DMS114 treated with DMSO at 0.1 percent for 48 hours (cell line): ENCODE measurements at regions not wholly inside any gene's neighbourhood (a gene's known extent, or its start where the extent isn't known, plus 50 kb on each side); places are given as distances from the start of the nearest gene placed in this dataset.
"Not testable (repeated sequence)": the region's sequence is repeated elsewhere in the genome, so short reads cannot be mapped to it uniquely, and the experiment has no call there.

Source experiments
- DNase-seq: peaks from one replicate; lab custom pipeline; 2025; ENCODE audit not compliant: unreplicated experiment; lab: John Stamatoyannopoulos, UW

DNA sequence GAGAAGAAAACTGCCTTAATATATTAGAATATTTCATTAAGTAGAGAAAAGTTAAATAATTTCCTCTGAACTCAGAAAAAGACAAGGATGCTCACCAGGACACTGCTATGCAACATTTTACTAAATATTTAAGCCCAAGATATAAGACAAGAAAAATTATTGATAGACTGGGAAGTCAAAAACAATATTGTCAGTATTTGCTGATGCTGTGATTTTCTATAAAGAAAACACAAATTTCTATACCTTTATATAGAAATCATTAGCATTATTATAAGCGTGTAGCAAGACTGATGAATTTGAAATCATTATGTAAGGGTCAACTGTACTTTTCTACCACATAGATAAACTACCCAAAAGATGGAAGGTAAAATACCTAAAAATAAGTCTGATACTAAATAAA, 451.0 kb downstream of the RNF144A start:
- no peak for DNase-seq

DNA sequence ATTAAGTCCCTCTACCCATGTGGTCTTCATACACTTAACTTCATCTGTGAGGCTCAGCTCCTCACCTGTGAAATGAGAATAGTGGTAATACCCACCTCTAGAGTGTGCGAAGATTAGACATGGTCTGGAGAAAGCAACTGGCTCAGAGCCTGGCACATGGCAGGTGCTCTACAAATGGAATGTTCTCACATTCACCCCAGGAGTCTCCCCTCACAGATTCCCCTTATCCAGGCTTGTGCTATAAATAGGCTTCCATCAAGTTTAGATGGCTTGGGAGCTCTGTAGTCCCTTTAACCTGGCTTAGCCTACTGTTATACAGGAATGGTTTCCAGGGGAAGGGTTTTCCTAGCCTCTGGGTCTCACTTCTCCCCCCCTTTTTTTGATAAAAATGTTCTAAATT, 455.9 kb downstream of the RNF144A start:
- no peak for DNase-seq

DNA sequence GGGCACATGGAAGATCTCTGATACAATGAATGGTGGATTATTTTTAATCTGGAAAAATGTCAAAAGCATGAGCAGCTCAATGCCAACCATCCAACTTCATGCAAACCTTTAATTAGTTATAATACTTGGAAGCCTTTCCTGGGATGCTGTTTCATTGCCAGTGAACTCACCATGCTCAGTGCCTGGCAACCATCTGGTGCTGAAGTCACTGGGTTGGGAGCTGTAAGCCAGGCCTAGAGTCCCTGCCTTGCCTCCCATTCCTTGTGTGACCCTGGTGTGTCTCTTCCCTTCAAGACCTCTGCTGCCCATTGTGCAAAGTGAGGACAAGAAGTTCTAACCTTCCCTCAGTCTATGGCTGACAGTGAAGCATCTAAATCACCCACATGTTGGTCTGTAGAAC, 458.7 kb downstream of the RNF144A start:
- no peak for DNase-seq

DNA sequence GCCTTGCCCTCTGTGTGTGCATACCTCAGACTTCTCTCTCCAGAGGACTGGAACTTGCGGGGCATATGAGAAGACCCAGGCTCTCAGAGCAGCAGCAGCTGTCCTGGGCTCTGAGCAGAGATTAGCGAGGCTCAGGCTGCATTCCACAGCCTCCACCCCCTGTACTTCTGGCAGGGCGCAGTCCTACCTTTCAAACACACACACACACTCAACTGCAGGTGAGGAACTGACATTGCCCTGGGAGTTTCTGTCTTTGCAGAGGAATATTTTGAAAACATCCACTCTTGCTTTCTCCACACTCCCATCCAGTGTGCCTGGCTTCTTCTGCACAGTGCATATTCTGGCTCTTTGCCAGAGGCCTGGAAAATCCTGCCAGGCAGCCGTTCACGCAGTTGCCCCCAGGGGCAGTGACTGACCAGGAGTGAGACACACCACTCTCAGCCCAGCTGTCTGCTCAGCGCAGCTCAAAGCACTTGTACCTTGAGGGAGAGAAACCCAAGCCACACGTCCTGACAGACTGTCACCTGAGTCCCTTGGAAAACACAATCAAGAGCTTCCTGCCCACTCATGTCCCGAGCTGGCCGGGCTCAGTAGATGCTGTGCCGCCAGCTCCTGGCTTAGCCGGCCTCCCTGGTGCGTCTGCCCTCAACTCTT, 460.8 kb downstream of the RNF144A start:
- no peak for DNase-seq

DNA sequence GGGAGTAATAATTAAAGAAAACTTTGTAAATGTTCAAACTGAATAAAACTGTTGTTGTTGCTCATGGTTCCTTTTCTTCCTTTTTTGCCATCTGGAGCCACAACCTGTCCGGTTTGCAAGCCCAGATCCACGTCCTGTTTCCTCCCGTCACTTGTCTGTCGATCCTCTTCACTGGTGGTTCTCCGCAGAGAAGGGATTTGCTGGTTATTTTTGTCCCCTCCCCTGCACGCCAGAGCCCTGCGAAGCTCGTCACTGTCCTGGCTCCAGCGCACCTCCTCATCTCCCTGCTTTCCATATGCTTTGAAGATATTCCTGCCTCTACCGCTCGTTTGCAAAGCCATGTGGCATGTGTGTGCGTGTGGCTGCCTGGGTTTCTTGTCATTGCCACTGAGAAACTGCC, 461.4 kb downstream of the RNF144A start:
- no peak for DNase-seq

DNA sequence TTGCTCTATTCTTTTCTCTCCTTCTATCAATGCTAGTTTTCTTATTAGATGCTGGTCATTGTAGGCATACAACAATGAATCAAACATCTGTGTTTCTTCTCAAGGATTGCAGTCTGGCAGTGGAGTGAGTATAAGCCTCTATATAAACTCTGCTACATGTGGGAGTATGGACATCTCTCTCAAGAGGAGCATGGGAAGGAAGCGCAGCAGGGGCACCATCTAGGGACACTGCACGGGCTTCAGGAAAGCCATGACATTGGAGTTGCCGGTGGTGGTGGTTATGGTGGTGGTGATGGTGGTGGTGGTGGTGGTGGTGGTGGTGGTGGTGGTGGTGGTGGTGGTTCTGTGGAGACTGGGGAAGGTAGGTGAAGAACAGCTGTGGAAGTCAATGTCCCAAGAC, 462.6 kb downstream of the RNF144A start:
- DNase-seq = no peak

DNA sequence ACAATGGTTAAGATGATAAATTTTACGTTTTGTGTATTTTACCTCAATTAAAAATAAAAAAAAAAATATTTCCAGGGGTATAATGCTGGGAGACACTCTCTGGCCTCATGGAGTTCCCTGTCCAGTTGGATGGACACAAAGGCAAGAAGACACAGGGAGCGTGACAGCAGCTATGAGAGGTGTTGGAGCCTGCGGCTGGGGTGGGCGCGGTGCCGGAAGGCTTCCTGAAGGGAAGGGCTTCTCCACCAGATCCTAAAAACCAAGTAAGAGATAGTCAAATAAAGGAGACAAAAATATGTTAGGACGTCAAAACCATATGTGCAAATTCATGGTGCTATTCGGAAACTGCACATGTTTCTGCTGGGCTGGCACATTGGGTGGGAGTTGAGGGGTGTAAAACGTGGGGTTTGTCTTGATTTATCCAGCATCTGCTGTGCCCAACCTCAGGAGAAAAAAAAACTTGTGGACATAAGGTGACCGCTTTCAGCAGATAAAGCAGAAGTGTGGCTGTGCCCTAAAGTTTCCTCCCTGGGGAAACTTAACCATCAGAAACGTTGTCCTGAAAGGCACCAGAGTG, 467.6 kb downstream of the RNF144A start:
- no peak for DNase-seq

DNA sequence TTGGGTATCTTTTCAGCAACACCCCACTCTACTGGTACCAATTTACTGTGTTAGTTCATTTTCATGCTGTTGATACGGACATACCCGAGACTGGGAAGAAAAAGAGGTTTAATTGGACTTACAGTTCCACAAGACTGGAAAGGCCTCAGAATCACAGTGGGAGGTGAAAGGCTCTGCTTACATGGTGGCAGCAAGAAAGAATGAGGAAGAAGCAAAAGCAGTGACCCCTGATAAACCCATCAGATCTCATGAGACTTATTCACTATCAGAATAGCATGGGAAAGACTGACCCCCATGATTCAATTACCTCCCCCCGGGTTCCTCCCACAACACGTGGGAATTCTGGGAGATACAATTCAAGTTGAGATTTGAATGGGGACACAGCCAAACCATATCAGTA, 473.1 kb downstream of the RNF144A start:
- DNase-seq = not testable (repeated sequence)

DNA sequence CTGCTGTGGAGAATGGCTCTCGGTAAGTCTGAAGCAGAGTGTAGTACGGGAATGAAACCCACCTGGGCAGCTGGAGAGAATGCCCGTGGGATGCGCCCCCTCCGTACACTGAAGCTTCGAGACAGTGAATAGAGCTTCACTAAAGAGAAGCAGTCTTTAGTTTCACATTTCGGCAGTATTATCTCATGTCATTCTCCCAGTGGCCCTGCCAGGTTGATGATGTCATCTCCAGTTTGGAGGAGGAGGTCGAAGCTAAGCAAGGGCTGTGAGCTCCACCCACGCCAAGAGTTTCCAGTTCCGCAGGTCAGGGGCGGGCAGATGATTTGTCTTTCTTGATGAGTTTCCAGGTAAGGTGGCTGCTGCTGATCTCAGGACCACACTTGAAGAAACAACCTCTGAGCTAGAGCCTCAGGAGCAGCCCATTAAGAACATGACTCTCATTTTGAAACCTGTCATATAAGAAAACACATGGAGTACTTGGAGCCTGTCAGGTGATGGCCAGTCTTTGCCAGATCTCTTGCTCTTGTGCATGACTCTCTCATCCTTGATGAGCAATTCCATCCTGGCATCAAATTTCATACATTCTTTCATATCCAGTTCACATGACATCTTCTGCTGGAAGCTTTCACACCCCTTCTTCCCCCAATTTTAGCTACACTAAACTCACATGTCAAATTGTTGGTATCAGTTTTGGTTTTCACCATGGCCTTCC, 475.0 kb downstream of the RNF144A start:
- DNase-seq = no peak

DNA sequence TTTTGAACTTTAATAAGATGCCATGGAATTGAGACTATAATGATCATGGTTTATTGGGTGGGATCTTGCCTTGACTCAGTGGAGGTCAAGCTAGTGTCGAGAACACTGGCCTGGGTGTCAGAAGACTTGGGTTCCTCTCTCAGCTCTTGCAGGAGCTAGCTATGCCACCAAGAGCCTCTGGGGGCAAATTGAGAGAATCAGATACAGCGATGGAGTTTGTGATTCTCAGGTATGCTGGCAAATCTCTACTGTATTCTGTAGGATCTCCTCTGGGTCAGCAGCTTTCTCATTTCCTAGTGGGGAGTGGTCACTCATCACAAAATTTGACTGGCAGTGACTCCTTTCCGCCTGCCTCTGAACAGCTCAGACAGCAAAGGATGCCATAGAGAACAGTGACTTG, 477.0 kb downstream of the RNF144A start:
- no peak for DNase-seq

DNA sequence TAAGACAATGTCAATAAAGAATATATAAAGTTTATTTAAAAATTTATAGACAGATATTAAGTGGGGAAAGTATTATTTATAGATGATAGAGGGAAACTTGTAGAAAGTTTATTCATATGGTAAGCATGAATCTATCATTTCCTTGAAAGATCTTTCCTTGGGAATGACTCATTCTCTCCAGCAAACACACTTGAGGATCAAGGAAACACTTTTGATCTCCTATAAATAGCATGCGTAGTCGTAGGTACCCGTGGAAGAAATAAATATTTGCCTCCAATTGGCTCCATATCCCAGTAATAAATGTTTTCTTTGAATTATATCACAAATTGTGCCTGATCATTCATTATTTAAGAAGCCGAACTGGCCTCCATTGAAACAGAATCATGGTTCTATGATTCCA, 483.4 kb downstream of the RNF144A start:
- DNase-seq = no peak

DNA sequence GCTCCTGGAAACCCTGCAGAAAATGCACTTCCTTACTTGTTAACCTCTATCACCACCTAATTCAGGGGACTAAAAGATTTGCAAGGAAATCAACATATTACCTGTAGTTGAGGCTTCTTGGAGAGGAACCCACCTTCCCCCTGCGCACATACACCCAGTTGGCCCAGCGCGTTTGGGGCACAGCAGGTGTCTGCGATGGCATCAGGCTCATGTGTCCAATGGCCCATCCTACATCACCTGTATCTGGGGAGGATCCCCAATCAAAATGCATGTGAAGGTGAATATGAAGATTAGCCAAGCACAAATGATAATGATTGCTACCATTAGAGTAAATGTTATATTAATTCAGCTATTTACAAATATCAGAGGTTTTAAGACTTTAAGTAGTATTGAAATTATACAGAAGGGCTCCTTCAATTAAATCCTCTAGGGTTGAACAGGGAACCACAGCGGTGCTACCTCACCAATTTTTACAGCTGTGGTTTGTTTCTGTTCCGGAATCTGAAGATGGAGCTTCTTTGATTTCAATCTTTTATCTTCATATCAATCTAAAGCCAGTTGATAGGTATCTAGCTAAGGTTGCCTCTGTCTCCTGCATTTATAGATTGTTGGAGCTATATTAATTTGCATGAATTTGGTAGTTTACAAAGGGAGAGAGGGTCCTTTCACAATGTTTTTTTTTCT, 486.0 kb downstream of the RNF144A start:
- no peak for DNase-seq

DNA sequence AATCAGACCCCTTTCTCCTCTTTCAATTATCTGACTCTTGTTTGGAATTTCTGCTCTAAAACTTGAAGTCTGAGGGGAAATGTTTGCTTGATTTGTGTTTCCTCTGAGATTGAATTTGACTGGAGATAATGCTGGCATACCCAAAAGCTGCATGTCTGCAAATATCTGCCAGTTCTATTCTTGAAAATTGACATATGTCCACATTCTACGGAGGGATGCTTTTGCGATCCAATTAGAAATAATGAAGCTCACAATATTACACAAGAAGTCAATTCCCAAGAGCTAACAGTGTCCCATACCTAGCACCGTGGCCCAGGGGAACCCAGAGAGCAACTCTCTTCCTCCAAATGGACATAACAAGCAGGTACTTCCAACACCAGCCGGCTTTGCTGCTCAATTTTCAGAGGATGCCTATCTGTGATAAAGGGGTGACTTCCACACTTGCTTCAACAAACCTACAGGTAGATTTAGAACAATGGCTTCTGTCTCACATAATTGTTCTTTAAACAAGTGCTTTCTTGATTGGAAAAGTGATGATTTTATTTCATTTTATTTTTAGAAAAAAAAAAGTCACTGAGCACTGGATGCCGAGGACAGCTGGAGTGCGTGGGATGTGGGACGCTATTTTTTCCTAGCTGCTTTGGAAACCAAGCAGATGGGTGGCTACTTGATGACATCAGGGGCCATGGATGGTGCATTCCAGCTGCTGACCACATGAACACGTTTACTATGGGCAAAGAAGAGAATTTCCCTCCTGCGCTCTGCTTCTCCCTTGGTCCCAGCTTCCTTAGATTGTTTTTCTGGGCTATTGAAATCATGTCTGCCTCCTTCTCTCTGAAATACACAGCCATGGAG, 488.9 kb downstream of the RNF144A start:
- DNase-seq = no peak

DNA sequence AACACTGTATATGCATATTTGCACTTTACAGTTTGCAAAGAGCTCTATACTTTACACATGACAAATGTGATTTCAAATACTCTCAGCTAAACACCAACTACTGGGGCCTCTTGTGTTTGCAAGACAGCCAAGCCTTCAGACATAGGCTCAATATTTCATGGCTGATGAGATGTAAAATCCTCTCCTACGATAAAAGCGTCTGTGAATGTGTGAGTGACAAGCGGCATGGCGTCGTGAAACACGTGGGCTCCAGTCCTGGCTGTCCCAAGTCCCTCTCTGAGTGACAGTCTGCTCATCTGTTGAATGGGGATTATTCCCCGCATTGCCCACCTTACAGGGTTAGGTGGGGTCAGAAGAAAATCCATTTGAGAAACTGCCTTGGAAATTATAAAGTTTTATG, 489.8 kb downstream of the RNF144A start:
- DNase-seq = no peak

DNA sequence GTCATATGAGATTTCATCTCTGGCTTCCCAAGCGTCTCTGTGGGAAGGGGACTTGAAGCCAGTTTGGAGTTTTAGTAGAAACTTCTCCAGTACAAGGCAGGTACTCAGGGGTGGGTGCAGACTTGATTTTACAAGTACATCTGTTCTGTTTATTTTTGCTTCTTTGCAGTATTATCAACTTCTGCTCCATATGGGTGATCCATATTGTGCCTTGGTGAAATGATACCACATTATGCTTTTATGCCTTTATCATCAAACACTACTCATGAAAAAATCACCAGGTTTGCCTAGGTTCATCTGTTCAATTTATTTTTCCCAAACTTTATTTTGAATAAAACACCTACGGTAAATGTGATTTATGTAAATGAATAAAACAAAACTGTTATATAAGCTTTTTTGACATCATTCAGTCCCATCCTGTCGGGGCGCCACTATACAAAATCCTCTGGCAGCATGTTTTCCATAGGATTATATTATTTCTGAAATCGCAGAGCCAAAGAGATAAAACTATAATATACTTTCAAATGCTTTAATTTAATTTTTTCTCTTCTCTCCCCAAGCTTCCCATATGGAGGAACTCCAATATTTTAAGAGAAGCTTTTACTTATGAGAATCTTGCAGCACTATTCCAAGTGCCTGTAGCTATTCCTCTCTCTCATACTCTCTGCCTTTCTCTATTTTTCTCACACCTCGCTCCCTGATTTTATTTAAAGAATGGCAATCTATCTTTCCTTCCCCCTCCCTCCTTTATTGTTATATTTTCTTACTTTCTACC, 490.9 kb downstream of the RNF144A start:
- no peak for DNase-seq

DNA sequence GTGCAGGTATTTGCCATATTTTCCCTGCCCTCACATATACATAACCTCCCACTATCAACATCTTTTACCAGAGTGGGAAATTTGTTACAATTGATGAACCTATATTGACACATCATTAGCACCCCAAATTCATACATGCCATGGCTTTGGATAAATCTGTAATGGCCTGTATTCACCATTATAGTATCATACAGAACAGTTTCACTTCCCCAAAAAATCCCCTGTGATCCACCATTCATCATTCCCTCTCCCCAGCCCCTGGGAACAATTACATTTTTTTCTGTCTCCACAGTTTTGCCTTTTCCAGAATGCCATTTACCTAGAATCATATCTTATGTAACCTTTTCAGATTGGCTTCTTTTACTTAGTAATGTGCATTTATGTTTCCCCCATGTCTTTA, 494.5 kb downstream of the RNF144A start:
- DNase-seq = no peak

DNA sequence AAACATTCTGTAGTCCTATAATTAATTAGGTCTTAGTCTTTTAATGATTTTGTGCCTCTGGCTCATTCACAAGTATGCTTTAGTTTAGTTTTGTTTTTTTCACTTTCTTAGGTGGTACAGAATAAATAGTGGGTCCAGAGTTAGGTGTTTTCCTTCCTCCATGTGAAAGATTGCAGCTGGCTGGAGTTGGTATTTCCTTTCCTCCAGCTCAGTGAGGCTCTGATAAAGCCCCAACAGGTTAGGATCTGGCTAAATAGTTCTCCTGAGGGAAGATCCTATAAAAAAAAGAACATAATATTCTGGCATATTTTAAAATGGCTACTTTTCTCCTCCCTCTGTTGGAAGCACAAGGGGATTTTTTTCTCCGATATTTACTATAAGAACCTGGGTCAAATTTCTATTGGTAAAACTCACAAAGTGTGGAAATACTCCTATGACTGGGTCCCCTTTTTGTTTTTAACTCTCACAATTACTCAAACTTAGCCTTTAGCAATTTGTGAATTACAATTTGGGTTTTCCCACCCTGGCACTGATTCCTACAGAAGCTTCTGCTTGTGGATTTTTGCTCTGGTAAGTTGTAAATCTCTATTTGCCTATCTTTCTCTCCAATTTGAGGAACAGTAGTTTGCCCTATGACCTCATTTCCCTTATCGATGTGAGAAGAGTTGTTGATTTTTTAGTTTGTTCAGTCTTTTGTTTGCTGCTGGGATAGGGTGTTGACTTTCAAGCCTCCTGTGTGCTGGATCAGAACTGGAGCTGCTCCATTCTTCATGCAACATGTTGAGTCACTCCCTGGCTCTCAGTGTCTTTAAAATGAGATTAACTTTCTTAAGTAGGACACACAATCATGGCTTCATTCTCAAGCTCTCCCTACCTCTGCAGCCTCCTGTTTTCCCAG, 500.9 kb downstream of the RNF144A start:
- no peak for DNase-seq

DNA sequence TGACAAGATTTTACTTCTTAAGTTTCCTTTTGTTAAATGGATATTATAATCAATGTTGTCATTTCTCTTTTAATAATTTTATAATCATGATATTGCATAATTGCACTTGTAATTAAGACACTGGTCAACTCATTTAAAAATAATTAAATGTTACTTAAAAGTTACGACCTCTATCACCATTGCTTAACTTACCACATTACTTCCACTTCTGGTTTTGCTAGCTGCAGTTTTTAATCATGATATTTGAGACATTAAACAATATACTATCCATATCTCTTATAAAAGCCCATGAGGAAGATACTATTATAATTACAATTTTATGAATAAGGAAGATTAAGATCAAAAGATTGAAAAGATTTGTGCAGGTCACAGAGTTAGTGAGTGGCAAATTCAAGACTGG, 502.0 kb downstream of the RNF144A start:
- DNase-seq = no peak

DNA sequence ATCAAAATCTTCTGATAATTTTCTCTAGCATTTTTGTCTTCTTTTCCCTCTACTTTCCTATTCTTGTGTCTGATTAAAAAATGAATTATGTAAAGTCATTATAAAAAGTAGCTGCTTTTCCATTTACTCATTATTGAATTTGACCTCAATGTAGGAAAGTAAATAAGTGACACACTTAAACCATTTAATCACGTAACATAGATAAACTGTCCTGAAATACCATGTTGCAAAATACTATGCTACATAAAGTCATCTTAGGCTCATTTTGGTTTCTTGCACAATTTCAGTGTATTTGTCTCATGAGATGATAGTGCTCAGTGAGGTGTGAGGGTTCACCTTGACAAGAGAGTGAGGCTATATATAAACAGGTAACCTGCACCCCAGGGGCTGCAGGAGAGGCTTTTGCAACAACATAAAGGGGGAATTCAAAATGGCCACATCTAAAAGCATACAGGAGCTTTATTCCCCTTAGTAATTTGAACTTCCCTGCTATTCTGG, 502.7 kb downstream of the RNF144A start:
- no peak for DNase-seq
